HG03432 (cell line): ENCODE measurements at regions not wholly inside any gene's neighbourhood (a gene's known extent, or its start where the extent isn't known, plus 50 kb on each side); places are given as distances from the start of the nearest gene placed in this dataset.
"Not testable (repeated sequence)": the region's sequence is repeated elsewhere in the genome, so short reads cannot be mapped to it uniquely, and the experiment has no call there.

Experiments used
- ATAC-seq: cut with Tn5 transposase; IDR thresholded peaks from one replicate; pipeline ENCODE4 v1.9.1; 2021; ENCODE audit warnings: mild to moderate bottlenecking, moderate library complexity; ENCODE audit not compliant: unreplicated experiment

DNA sequence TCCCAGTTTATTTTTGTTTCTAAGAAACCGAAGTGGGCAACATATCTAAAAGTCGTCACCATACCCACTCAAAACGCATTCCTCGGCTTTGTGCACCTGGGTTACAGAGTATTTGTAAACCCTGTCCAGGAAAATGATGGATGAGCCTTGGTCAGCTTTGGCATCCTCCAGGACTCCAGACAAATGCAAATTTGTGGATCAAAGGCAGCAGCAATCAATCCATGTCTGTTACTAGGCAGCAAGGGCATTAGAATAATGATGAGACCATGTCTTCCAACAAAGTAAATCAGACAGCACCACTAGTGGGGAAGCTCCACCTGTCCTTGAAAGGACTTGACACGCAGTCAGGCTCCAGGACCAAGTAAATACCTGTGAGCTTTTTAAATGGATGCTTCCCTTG, 672.6 kb upstream of the GYPC start:
- no peak for ATAC-seq

GRCh38 chr2:126029316-126029715, 626.6 kb upstream of the GYPC start:
- ATAC-seq, result no peak

GRCh38 chr2:126038861-126039260, 617.1 kb upstream of the GYPC start:
- ATAC-seq, result peak; percentile 64

- ATAC-seq, result no peak
These were observed 614.4 kb upstream of the GYPC start for GRCh38 chr2:126041391-126042047.

GRCh38 chr2:126042089-126042488, 613.9 kb upstream of the GYPC start:
- no peak for ATAC-seq

- no peak for ATAC-seq
These were observed 607.2 kb upstream of the GYPC start for GRCh38 chr2:126048719-126049118.

DNA sequence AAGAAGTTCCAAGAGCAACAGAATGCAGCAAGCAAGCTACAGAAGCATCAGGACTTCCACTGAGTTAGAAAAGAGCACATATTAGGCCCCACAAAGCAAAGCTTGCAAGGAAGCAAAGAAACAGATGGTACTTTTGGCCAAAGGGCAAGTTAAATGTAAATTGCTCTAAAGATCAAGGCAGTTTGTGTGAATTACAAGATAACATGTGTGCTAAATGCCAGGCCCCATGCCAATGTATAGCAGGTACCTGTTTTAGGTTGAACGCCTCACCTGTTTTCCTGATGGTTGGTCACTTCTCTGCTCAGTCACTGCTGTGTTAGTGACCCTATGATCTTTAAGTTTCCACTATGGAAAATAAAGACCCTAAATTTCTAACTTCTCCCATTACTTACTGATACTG, 606.5 kb upstream of the GYPC start:
- no peak for ATAC-seq

DNA sequence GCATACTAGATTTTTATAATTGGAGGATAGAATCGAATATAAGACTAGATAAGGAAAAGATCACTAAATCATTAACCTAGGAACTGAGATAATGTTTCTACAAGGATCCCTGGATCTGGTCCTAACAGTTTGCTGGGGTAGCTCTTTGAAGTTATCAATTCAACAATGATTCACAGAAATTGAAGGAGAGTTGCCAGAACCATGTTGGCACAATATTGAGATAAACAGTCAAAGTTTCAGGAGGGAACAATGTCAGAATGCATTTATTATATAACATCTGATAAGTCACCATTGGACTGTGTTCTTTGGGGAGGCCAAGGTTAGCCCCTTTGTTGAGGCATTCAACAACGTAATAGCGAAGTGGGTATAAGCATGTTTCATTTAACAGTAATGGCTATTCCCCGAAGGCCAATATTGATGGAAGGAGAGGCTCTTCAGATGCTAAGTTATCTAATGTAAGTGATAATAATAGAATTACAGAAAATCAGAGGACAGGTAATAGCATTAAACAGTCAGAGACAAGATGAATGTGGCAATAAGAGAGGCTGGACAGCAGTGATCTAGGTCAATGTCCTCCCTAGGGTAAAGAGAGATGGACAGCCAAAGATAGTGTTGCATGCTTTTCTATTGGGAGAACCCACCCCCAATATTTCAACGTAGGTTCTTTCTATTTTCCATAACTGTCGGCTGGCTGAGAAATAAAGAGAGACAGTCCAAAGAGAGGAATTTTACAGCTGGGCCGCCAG, 604.8 kb upstream of the GYPC start:
- no peak for ATAC-seq

DNA sequence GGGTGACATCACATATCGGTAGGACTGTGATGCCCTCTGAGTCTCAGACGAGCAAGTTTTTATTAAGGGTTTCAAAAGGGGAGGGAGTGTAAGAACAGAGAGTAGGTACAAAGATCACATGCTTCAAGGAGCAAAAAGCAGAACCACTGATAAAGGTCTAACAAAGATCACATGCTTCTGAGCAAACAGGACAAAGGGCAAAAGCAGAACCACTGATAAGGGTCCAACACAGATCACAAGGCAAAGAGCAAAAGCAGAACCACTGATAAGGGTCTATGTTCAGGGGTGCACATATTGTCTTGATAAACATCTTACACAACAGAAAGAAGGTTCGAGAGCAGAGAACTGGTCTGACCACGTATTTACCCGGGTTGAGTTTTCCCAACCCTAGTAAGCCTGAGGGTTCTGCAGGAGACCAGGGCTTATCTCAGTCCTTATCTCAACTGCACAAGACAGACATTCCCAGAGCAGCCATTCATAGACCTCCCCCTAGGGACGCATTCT, 604.2 kb upstream of the GYPC start:
- not testable (repeated sequence) for ATAC-seq

DNA sequence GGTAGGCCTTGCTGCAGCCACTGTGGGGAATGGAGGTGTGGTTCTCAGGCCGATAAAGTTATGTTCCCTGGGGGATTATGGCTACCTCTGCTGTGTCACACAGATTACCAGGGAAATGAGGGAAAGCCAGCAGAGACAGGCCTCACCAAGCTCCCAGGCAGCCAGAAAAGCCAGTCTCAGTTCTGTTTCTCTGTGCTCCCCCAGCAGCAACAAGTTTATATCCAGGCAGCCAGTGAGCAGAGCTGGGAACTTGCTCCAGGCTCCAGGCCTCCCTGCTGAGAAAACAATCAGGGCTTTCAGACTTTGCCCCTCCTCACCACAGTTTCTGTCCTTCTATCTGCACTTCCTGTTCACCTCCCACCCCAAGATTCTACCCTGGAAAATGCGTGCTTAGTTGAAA, 596.6 kb upstream of the GYPC start:
- ATAC-seq, result no peak

DNA sequence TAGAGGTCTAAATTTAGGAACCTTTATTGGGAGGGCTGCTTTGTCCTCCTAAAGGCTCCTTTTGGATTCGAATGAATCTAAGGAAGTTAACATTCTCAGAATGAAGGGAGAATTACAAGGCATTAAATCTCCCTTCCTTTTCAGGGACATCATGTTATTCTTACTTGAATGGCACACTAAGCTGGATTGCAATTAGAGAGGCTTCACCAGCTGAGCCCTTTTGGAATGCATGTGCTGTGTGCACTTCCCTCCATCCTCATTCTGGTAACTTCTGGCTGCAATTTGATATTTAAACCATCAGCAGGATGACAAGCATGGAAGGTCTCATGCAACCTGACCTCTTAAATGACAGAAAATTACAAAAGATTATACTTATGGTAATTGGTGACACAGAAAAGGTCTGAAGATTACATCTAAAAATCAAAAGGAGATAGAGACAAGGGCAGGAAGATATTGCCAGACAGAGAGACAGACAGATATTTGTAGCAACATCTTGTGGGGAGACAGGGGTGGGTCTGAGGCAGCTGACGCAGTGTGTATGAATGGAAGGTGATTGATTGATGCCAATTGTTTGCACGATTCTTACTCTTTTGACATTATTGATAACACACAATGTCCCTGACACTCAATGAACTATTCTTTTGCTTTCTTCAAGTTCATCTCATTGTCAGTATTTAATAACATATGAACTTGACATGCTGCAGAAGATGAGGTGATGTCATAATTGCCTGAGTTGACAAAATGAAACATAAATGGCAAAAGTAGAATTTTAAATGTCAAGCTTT, 570.8 kb upstream of the GYPC start:
- ATAC-seq, result no peak

DNA sequence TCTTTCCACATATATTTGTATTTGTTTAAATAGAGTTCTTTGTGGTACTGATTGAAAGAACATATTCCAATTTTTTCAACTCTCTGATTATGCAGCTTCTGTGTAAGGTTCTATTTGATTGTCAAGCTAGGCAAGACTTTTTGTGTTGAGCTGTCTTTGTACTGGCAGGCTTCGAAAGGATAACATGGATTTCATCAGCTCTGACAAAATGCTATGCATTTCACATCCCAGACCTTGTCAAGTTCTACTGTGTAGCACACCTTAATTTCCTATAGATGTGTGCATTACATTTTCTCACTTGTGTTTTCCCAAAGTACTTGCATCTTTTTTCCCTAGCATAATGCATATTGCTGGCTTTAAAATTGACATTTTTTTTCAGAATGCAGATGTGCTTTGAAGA, 555.0 kb upstream of the GYPC start:
- ATAC-seq, result no peak

DNA sequence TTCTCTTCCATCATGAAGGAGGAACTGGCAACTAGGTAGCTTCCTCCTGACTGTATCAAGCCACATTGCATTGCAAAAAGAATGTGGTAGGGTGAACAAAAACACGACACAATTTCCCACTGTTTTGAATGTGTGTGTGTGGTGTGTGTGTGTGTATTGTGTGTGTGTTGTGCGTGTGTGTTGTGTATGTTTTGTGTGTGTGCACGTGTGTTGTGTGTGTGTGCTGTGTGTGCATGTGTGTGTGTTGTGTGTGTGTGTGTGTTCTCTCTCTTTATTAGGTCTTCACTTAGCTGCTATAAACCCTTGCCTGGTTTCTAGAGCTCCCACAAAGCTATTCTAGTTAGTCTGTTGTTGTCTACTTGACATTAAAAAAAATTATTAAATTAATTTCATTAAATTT, 550.0 kb upstream of the GYPC start:
- no peak for ATAC-seq

DNA sequence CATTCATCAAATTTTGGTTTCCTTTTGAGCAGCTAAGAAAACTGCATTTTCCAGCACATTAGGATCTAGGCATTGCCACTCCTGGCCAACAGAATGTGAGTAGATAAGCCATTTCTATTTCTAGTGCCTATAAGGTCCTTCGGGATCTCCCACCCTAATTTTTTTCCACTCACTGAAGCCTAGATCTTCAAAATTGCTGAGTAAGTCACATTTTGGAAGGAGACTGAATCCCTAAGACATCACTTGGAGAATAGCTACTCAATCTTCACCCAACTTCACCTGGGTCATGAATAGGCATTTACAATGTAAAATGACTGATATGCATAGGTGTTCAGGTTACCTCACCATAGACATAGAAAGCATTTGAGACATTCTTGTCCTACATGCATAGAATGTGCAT, 548.1 kb upstream of the GYPC start:
- ATAC-seq, result no peak

DNA sequence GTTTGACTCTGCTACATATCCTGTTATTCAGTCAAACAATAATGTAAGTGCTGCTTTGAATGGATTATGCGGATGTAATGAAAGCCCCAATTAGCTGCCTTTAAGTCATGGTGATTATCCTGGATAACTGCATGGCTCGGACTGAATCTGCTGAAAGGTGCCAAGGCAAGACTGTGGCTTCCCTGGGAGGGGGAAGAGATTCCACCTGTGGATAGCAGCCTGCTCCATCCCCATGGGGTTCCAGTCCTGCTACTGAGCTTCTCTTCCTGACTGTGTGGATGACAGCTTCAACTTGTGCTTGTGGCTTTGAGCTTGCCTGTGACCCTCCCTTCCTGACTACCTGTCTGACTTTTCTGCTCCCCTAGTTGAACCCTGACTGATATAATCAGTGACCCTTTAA, 540.0 kb upstream of the GYPC start:
- ATAC-seq, result no peak

GRCh38 chr2:126117886-126118285, 538.1 kb upstream of the GYPC start:
- ATAC-seq, result no peak

GRCh38 chr2:126145752-126146151, 510.2 kb upstream of the GYPC start:
- no peak for ATAC-seq

GRCh38 chr2:126154256-126154785, 501.6 kb upstream of the GYPC start:
- no peak for ATAC-seq

GRCh38 chr2:126160950-126161349, 495.0 kb upstream of the GYPC start:
- ATAC-seq, result not testable (repeated sequence)

- no peak for ATAC-seq
These were observed 483.2 kb upstream of the GYPC start for GRCh38 chr2:126172631-126173184.

DNA sequence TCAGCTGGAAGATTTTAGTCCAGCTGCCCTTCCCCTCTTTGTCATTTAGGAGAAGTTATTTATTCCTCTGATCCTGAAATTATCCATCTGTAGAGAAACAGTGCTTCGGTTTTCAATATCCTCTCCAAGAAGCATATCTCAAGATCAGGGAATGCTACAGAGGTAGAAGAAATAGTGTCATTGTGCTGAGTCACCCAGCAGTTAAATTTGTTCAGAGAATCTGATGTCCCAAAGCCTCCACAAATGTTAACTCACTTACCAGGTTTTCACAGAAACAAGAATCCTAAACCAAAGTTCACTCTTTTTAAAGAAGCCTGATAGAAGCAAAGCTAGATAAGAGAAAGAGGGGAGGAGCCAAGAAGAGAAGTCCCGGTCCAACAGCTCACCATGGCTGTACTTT, 480.7 kb upstream of the GYPC start:
- no peak for ATAC-seq
